GM23248 (cell line): ENCODE measurements at regions not wholly inside any gene's neighbourhood (a gene's known extent, or its start where the extent isn't known, plus 50 kb on each side); places are given as distances from the start of the nearest gene placed in this dataset.

Source experiments
- EZH2 ChIP-seq: fragments of 200-600 bp; sonication (generic); IDR thresholded peaks from 2 replicates; pipeline ENCODE4 v1.6.1; 2018; ENCODE audit warnings: antibody characterized with exemption, mild to moderate bottlenecking; ENCODE audit not compliant: insufficient read depth, poor library complexity, severe bottlenecking
- EZH2phosphoT487 ChIP-seq: fragments of 200-600 bp; sonication (generic); IDR thresholded peaks from 2 replicates; pipeline ENCODE4 v1.6.1; 2018; ENCODE audit warnings: antibody characterized with exemption, moderate library complexity, mild to moderate bottlenecking, low read depth; ENCODE audit not compliant: insufficient read depth

- no peak for TF ChIP-seq EZH2
- TF ChIP-seq EZH2phosphoT487, result no peak
Measured at GRCh38 chr2:217418090-217418489, 558.2 kb upstream of the TNP1 start.
